ENCODE measurements at regions not wholly inside any gene's neighbourhood (a gene's known extent, or its start where the extent isn't known, plus 50 kb on each side); places are given as distances from the start of the nearest gene placed in this dataset.
"Not testable (repeated sequence)": the region's sequence is repeated elsewhere in the genome, so short reads cannot be mapped to it uniquely, and the experiment has no call there.

- H3K36me3 Mint-ChIP-seq (ENCODE audit: low read depth) = no peaks in the 10 kb centered on the region
- H3K27me3 Mint-ChIP-seq (ENCODE audit: insufficient read depth) = peaks cover 2% of the 10 kb centered on the region
- no peaks in the 10 kb centered on the region for H3K9me3 Mint-ChIP-seq
- intact Hi-C loops (cut with micrococcal nuclease) = no loop called here
- no peak overlapping the region for H3K4me3 Mint-ChIP-seq
- H3K27ac Mint-ChIP-seq = no peak overlapping the region
- H3K4me1 Mint-ChIP-seq (ENCODE audit: low read depth) = no peaks in the 10 kb centered on the region
- no peak for DNase-seq (ENCODE audit: low spot score)
Measured at GRCh38 chr6:139982652-139983295, 608.3 kb upstream of the CITED2 start.

- DNase-seq (ENCODE audit: low spot score) = no peak
- intact Hi-C loops (cut with micrococcal nuclease) = no loop called here
- Mint-ChIP-seq H3K36me3 (ENCODE audit: low read depth) (no peaks in the 10 kb centered on the region), H3K4me3 (no peak overlapping the region), H3K27me3 (ENCODE audit: insufficient read depth) (peaks cover 2% of the 10 kb centered on the region), H3K27ac (no peak overlapping the region), H3K9me3 (no peaks in the 10 kb centered on the region), H3K4me1 (ENCODE audit: low read depth) (no peaks in the 10 kb centered on the region)
Measured at GRCh38 chr6:139982195-139982594, 607.7 kb upstream of the CITED2 start.

DNA sequence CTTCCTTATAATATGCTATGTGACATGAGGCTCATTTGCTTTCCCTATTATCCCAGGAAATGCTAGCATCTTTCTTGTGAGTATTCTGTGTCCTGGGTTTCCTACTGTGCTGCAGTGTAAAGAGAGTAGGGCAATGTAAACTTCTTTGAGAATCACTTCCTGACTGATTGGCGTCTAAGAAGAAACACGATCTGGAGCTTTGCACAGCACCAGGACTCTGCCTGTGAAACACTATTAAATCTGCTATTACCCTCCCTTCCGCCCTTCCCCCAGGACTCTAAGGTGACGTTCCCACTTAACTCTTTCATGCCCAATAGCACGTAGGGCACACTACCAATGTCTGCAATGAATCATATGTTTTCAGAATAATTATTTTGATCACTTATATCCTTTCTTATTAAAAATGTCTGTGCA, 607.3 kb upstream of the CITED2 start:
- Mint-ChIP-seq H3K36me3 (ENCODE audit: low read depth) (no peaks in the 10 kb centered on the region), H3K27me3 (ENCODE audit: insufficient read depth) (peaks cover 2% of the 10 kb centered on the region), H3K27ac (no peak overlapping the region), H3K9me3 (no peaks in the 10 kb centered on the region), H3K4me1 (ENCODE audit: low read depth) (no peaks in the 10 kb centered on the region), H3K4me3 (no peak overlapping the region)
- intact Hi-C loops (cut with micrococcal nuclease) = no loop called here
- DNase-seq (ENCODE audit: low spot score) = no peak

GRCh38 chr6:139981066-139981624, 606.7 kb upstream of the CITED2 start:
- H3K36me3 Mint-ChIP-seq (ENCODE audit: low read depth) = no peaks in the 10 kb centered on the region
- no peak overlapping the region for H3K4me3 Mint-ChIP-seq
- H3K9me3 Mint-ChIP-seq = no peaks in the 10 kb centered on the region
- peaks cover 2% of the 10 kb centered on the region for H3K27me3 Mint-ChIP-seq (ENCODE audit: insufficient read depth)
- intact Hi-C loops (cut with micrococcal nuclease) = no loop called here
- H3K4me1 Mint-ChIP-seq (ENCODE audit: low read depth) = no peaks in the 10 kb centered on the region
- DNase-seq (ENCODE audit: low spot score) = no peak
- no peak overlapping the region for H3K27ac Mint-ChIP-seq

DNA sequence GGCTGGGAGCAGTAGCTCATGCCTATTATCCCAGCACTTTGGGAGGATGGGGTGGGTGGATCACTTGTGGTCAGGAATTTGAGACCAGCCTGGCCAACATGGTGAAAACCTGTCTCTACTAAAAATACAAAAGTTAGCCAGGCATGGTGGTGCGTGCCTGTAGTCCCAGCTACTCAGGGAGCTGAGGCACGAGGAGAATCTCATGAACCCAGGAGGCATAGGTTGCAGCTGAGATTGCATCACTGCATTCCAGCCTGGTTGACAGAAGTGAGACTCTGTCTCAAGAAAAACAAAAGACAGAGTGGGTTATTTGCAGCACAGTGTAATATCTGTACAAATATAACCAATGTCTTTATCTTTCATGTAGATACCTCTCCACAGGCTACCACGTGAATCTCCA, 606.2 kb upstream of the CITED2 start:
- H3K27me3 Mint-ChIP-seq (ENCODE audit: insufficient read depth); H3K27ac Mint-ChIP-seq; H3K9me3 Mint-ChIP-seq; H3K4me1 Mint-ChIP-seq (ENCODE audit: low read depth); intact Hi-C loops (cut with micrococcal nuclease); DNase-seq (ENCODE audit: low spot score); H3K4me3 Mint-ChIP-seq; H3K36me3 Mint-ChIP-seq (ENCODE audit: low read depth): not testable (repeated sequence)

GRCh38 chr6:139979021-139979725, 604.7 kb upstream of the CITED2 start:
- Mint-ChIP-seq H3K9me3 (no peaks in the 10 kb centered on the region), H3K36me3 (ENCODE audit: low read depth) (no peaks in the 10 kb centered on the region), H3K4me1 (ENCODE audit: low read depth) (no peaks in the 10 kb centered on the region), H3K4me3 (no peak overlapping the region), H3K27ac (no peak overlapping the region), H3K27me3 (ENCODE audit: insufficient read depth) (peaks cover 2% of the 10 kb centered on the region)
- intact Hi-C loops (cut with micrococcal nuclease) = no loop called here
- no peak for DNase-seq (ENCODE audit: low spot score)

GRCh38 chr6:139977887-139978332, 603.5 kb upstream of the CITED2 start:
- no peaks in the 10 kb centered on the region for H3K9me3 Mint-ChIP-seq
- no peak overlapping the region for H3K4me3 Mint-ChIP-seq
- H3K36me3 Mint-ChIP-seq (ENCODE audit: low read depth) = no peaks in the 10 kb centered on the region
- no peak for DNase-seq (ENCODE audit: low spot score)
- intact Hi-C loops (cut with micrococcal nuclease) = no loop called here
- no peaks in the 10 kb centered on the region for H3K4me1 Mint-ChIP-seq (ENCODE audit: low read depth)
- H3K27me3 Mint-ChIP-seq (ENCODE audit: insufficient read depth) = peaks cover 2% of the 10 kb centered on the region
- no peak overlapping the region for H3K27ac Mint-ChIP-seq

GRCh38 chr6:139973669-139974344, 599.4 kb upstream of the CITED2 start:
- no peaks in the 10 kb centered on the region for H3K9me3 Mint-ChIP-seq
- DNase-seq (ENCODE audit: low spot score) = no peak
- H3K27ac Mint-ChIP-seq = no peak overlapping the region
- H3K36me3 Mint-ChIP-seq (ENCODE audit: low read depth) = no peaks in the 10 kb centered on the region
- intact Hi-C loops (cut with micrococcal nuclease) = no loop called here
- H3K4me1 Mint-ChIP-seq (ENCODE audit: low read depth) = no peaks in the 10 kb centered on the region
- peaks cover 4% of the 10 kb centered on the region for H3K27me3 Mint-ChIP-seq (ENCODE audit: insufficient read depth)
- no peak overlapping the region for H3K4me3 Mint-ChIP-seq

- peaks cover 4% of the 10 kb centered on the region for H3K27me3 Mint-ChIP-seq (ENCODE audit: insufficient read depth)
- intact Hi-C loops (cut with micrococcal nuclease) = no loop called here
- no peaks in the 10 kb centered on the region for H3K36me3 Mint-ChIP-seq (ENCODE audit: low read depth)
- no peak for DNase-seq (ENCODE audit: low spot score)
- no peaks in the 10 kb centered on the region for H3K4me1 Mint-ChIP-seq (ENCODE audit: low read depth)
- no peaks in the 10 kb centered on the region for H3K9me3 Mint-ChIP-seq
- H3K4me3 Mint-ChIP-seq = no peak overlapping the region
- H3K27ac Mint-ChIP-seq = no peak overlapping the region
Measured at GRCh38 chr6:139972116-139972515, 597.7 kb upstream of the CITED2 start.

GRCh38 chr6:139970591-139970991, 596.1 kb upstream of the CITED2 start:
- intact Hi-C loops (cut with micrococcal nuclease) = no loop called here
- no peak overlapping the region for H3K4me3 Mint-ChIP-seq
- no peaks in the 10 kb centered on the region for H3K9me3 Mint-ChIP-seq
- DNase-seq (ENCODE audit: low spot score) = no peak
- H3K36me3 Mint-ChIP-seq (ENCODE audit: low read depth) = no peaks in the 10 kb centered on the region
- H3K4me1 Mint-ChIP-seq (ENCODE audit: low read depth) = no peaks in the 10 kb centered on the region
- H3K27me3 Mint-ChIP-seq (ENCODE audit: insufficient read depth) = peaks cover 4% of the 10 kb centered on the region
- H3K27ac Mint-ChIP-seq = no peak overlapping the region

DNA sequence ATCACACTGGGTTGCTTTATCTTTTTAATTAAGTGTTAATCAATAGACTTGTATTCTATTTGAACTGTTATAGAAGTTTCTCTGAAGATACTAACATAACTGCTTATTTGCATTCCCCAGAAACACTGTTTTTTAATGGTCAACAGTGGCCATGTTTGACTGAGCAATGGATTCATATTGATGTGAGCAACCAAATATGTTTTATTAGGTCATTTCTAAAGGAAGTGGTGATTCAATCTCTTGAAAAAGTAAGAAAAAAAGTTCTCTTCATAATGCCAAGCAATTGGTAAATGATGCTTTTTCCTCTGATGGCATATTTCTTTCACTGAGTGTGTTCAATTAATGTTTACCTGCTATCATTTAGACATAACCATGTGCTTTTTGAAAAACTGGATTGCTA, 593.0 kb upstream of the CITED2 start:
- H3K4me1 Mint-ChIP-seq (ENCODE audit: low read depth) = no peaks in the 10 kb centered on the region
- no peak for DNase-seq (ENCODE audit: low spot score)
- intact Hi-C loops (cut with micrococcal nuclease) = no loop called here
- no peak overlapping the region for H3K27ac Mint-ChIP-seq
- H3K36me3 Mint-ChIP-seq (ENCODE audit: low read depth) = no peaks in the 10 kb centered on the region
- H3K9me3 Mint-ChIP-seq = no peaks in the 10 kb centered on the region
- peaks cover 5% of the 10 kb centered on the region for H3K27me3 Mint-ChIP-seq (ENCODE audit: insufficient read depth)
- H3K4me3 Mint-ChIP-seq = no peak overlapping the region

- Mint-ChIP-seq H3K27me3 (ENCODE audit: insufficient read depth) (peaks cover 5% of the 10 kb centered on the region), H3K4me1 (ENCODE audit: low read depth) (no peaks in the 10 kb centered on the region), H3K27ac (no peak overlapping the region), H3K4me3 (no peak overlapping the region), H3K9me3 (no peaks in the 10 kb centered on the region), H3K36me3 (ENCODE audit: low read depth) (no peaks in the 10 kb centered on the region)
- no peak for DNase-seq (ENCODE audit: low spot score)
- intact Hi-C loops (cut with micrococcal nuclease) = no loop called here
Measured at GRCh38 chr6:139965393-139965792, 590.9 kb upstream of the CITED2 start.

DNA sequence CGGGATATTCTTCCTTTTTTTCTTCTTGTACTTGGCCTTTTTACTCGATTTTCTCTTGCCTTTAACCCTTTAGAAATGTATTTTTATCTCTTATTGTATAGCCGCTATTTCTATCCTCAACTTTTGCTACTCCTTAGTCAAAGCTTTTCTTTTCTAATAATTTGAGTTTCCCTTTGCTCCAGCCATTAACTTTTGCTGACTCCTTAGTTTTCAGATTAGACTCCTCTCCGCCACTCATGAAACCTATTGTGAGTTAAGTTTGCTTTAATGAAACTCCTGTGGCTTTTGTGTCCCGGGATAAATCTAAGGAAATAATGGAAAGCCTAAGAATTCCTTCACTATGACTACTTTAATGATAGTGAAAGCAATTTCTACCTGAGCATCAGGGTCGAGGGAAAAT, 590.3 kb upstream of the CITED2 start:
- Mint-ChIP-seq H3K4me3 (no peak overlapping the region), H3K36me3 (ENCODE audit: low read depth) (no peaks in the 10 kb centered on the region), H3K27ac (no peak overlapping the region), H3K9me3 (no peaks in the 10 kb centered on the region), H3K27me3 (ENCODE audit: insufficient read depth) (peaks cover 5% of the 10 kb centered on the region), H3K4me1 (ENCODE audit: low read depth) (no peaks in the 10 kb centered on the region)
- intact Hi-C loops (cut with micrococcal nuclease) = no loop called here
- DNase-seq (ENCODE audit: low spot score) = no peak

Data from activated T-helper 1 cell treated with anti-CD3 and anti-CD28 coated beads, Interleukin-12 subunit alpha, Interleukin-12 subunit beta, Interleukin-2, Interleukin-4 antibody, amounts not matched to agents 30 ng/mL and 10 ng/mL and 1 ng/mL, durations not matched to agents 14 hours and 24 hours and 36 hours (primary cell).